Omental fat pad (tissue), 3 donors: ENCODE measurements at regions not wholly inside any gene's neighbourhood (a gene's known extent, or its start where the extent isn't known, plus 50 kb on each side); places are given as distances from the start of the nearest gene placed in this dataset.
A peak's percentile ranks its signal among the peaks of the same experiment; 100 is the strongest.

Experiments
- ATAC-seq: fragments of 150-250 bp; one replicate; pipeline ENCODE4 v1.9.1; 2016; ENCODE audit warnings: mild to moderate bottlenecking, moderate library complexity; ENCODE audit not compliant: low FRiP score
- DNase-seq: peaks from one replicate; pipeline ENCODE4 v3.0.0-alpha.2; 2019; ENCODE audit warnings: low spot score
- CTCF ChIP-seq, 3 donors: fragments of 450-650 bp; IDR thresholded peaks; one replicate each; pipeline ENCODE4 v1.5.1; 2016 to 2017; ENCODE audit warnings: antibody characterized with exemption in 3 of 3, mild to moderate bottlenecking in 3 of 3, moderate library complexity in 2 of 3

GRCh38 chr2:8525582-8526402 lies 156.1 kb upstream of the ID2 start:
- ATAC-seq (peak; percentile 40), DNase-seq (no peak)
- TF ChIP-seq CTCF (IDR thresholded peaks at IDR 0.05): no peak

GRCh38 chr2:8526403-8526696 lies 155.5 kb upstream of the ID2 start:
- TF ChIP-seq CTCF (IDR thresholded peaks at IDR 0.05): no peak
- DNase-seq (no peak), ATAC-seq (no peak)

- ATAC-seq (no peak), DNase-seq (no peak)
- no peak for TF ChIP-seq CTCF (IDR thresholded peaks at IDR 0.05)
Measured at GRCh38 chr2:8527031-8527430, 154.8 kb upstream of the ID2 start.

- DNase-seq (no peak), ATAC-seq (no peak)
- TF ChIP-seq CTCF (IDR thresholded peaks at IDR 0.05): no peak
Measured at GRCh38 chr2:8527676-8528075, 154.2 kb upstream of the ID2 start.

GRCh38 chr2:8528863-8529262 lies 153.0 kb upstream of the ID2 start:
- no peak for DNase-seq
- no peak for ATAC-seq
- no peak for TF ChIP-seq CTCF (IDR thresholded peaks at IDR 0.05)

- no peak for ATAC-seq
- no peak for DNase-seq
- no peak for TF ChIP-seq CTCF (IDR thresholded peaks at IDR 0.05)
Measured at GRCh38 chr2:8529706-8530277, 152.1 kb upstream of the ID2 start.

GRCh38 chr2:8531481-8531880 lies 150.4 kb upstream of the ID2 start:
- DNase-seq (no peak), ATAC-seq (no peak)
- no peak for TF ChIP-seq CTCF (IDR thresholded peaks at IDR 0.05)
